ENCODE measurements at regions not wholly inside any gene's neighbourhood (a gene's known extent, or its start where the extent isn't known, plus 50 kb on each side); places are given as distances from the start of the nearest gene placed in this dataset.

DNA sequence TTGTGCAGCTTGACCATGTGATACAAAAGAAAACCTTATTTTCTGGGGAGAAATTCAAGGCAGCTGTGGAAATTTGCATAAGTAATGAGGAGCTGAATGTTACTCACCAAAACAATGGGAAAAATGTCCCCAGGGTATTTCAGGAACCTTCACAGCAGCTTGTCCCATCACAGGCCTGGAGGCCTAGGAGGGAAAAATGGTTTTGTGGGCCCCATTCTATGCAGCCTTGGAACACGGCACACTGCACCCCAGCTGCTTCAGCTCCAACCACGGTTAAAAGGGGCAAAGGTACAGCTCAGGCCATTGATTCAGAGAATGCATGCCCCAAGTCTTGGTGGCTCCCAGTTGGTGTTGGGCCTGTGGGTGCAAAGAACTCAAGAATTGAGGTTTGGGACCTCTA lies 216.1 kb downstream of the MAGEE1 start:
- TF ChIP-seq, protein P1, sequence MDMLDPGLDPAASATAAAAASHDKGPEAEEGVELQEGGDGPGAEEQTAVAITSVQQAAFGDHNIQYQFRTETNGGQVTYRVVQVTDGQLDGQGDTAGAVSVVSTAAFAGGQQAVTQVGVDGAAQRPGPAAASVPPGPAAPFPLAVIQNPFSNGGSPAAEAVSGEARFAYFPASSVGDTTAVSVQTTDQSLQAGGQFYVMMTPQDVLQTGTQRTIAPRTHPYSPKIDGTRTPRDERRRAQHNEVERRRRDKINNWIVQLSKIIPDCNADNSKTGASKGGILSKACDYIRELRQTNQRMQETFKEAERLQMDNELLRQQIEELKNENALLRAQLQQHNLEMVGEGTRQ (CRISPR knock-in tag; IDR thresholded peaks at IDR 0.05): no peak
- TF ChIP-seq, protein P2, sequence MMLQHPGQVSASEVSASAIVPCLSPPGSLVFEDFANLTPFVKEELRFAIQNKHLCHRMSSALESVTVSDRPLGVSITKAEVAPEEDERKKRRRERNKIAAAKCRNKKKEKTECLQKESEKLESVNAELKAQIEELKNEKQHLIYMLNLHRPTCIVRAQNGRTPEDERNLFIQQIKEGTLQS (CRISPR knock-in tag; conservative IDR thresholded peaks at IDR 0.05): no peak
- TF ChIP-seq, protein P3, sequence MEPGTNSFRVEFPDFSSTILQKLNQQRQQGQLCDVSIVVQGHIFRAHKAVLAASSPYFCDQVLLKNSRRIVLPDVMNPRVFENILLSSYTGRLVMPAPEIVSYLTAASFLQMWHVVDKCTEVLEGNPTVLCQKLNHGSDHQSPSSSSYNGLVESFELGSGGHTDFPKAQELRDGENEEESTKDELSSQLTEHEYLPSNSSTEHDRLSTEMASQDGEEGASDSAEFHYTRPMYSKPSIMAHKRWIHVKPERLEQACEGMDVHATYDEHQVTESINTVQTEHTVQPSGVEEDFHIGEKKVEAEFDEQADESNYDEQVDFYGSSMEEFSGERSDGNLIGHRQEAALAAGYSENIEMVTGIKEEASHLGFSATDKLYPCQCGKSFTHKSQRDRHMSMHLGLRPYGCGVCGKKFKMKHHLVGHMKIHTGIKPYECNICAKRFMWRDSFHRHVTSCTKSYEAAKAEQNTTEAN (CRISPR knock-in tag; IDR thresholded peaks at IDR 0.05): no peak
- TF ChIP-seq, protein P4, sequence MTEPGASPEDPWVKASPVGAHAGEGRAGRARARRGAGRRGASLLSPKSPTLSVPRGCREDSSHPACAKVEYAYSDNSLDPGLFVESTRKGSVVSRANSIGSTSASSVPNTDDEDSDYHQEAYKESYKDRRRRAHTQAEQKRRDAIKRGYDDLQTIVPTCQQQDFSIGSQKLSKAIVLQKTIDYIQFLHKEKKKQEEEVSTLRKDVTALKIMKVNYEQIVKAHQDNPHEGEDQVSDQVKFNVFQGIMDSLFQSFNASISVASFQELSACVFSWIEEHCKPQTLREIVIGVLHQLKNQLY (CRISPR knock-in tag; IDR thresholded peaks at IDR 0.05): no peak
- TF ChIP-seq, protein P5, sequence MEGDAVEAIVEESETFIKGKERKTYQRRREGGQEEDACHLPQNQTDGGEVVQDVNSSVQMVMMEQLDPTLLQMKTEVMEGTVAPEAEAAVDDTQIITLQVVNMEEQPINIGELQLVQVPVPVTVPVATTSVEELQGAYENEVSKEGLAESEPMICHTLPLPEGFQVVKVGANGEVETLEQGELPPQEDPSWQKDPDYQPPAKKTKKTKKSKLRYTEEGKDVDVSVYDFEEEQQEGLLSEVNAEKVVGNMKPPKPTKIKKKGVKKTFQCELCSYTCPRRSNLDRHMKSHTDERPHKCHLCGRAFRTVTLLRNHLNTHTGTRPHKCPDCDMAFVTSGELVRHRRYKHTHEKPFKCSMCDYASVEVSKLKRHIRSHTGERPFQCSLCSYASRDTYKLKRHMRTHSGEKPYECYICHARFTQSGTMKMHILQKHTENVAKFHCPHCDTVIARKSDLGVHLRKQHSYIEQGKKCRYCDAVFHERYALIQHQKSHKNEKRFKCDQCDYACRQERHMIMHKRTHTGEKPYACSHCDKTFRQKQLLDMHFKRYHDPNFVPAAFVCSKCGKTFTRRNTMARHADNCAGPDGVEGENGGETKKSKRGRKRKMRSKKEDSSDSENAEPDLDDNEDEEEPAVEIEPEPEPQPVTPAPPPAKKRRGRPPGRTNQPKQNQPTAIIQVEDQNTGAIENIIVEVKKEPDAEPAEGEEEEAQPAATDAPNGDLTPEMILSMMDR (IDR thresholded peaks at IDR 0.05): no peak
- TF ChIP-seq SP1 (CRISPR knock-in tag; conservative IDR thresholded peaks at IDR 0.05) (no peak), ZNF232 (CRISPR knock-in tag; IDR thresholded peaks at IDR 0.05) (no peak), ELF4 (CRISPR knock-in tag; IDR thresholded peaks at IDR 0.05; ENCODE audit: low read depth) (no peak)
- TF ChIP-seq, protein P6, sequence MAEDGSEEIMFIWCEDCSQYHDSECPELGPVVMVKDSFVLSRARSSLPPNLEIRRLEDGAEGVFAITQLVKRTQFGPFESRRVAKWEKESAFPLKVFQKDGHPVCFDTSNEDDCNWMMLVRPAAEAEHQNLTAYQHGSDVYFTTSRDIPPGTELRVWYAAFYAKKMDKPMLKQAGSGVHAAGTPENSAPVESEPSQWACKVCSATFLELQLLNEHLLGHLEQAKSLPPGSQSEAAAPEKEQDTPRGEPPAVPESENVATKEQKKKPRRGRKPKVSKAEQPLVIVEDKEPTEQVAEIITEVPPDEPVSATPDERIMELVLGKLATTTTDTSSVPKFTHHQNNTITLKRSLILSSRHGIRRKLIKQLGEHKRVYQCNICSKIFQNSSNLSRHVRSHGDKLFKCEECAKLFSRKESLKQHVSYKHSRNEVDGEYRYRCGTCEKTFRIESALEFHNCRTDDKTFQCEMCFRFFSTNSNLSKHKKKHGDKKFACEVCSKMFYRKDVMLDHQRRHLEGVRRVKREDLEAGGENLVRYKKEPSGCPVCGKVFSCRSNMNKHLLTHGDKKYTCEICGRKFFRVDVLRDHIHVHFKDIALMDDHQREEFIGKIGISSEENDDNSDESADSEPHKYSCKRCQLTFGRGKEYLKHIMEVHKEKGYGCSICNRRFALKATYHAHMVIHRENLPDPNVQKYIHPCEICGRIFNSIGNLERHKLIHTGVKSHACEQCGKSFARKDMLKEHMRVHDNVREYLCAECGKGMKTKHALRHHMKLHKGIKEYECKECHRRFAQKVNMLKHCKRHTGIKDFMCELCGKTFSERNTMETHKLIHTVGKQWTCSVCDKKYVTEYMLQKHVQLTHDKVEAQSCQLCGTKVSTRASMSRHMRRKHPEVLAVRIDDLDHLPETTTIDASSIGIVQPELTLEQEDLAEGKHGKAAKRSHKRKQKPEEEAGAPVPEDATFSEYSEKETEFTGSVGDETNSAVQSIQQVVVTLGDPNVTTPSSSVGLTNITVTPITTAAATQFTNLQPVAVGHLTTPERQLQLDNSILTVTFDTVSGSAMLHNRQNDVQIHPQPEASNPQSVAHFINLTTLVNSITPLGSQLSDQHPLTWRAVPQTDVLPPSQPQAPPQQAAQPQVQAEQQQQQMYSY (CRISPR knock-in tag; IDR thresholded peaks at IDR 0.05): no peak
